Right forelimb (tissue), 1 donor: ENCODE measurements at regions not wholly inside any gene's neighbourhood (a gene's known extent, or its start where the extent isn't known, plus 50 kb on each side); places are given as distances from the start of the nearest gene placed in this dataset.

Experiments used
- DNase-seq: peaks from one replicate; pipeline ENCODE4 v3.0.0-alpha.2; 2018

DNA sequence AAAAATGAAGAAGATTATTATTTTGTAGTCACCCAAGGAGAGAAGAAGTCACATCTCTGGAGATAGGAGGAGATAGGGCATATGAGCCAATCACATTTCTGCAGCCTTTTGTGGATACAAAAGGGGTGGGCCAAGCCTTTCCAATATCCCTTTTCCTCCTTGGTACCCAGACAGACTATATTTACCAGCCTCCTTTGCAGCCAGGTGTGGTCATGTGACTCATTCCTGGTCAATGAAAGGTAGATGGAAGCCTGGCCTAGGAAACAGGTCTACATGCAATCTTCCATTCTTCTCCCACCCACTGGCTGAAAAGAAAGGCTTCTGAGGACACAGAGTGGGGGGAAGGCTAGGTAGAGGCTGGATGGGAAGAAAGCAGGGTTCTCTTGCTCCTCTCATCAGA is 58.1 kb upstream of the ERG start:
- DNase-seq: no peak

DNA sequence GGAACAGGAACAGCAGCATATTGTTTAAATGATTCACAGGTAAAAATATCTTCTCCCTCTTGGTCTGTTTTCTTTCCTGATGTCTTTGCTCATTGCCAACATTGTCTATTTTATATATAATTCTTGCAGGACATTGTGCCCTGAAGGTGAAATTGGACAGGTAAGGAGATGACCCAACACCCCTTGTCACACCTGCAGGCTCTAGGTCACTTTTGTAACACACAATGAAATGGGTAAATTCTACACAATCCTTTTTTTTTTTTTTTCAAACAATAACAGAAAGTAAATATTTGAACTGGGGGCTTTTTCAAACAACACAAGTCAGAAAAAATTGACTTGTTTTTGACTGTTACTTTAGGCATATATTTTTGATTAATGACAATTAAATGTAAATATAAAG is 62.9 kb upstream of the ERG start:
- DNase-seq: no peak

DNA sequence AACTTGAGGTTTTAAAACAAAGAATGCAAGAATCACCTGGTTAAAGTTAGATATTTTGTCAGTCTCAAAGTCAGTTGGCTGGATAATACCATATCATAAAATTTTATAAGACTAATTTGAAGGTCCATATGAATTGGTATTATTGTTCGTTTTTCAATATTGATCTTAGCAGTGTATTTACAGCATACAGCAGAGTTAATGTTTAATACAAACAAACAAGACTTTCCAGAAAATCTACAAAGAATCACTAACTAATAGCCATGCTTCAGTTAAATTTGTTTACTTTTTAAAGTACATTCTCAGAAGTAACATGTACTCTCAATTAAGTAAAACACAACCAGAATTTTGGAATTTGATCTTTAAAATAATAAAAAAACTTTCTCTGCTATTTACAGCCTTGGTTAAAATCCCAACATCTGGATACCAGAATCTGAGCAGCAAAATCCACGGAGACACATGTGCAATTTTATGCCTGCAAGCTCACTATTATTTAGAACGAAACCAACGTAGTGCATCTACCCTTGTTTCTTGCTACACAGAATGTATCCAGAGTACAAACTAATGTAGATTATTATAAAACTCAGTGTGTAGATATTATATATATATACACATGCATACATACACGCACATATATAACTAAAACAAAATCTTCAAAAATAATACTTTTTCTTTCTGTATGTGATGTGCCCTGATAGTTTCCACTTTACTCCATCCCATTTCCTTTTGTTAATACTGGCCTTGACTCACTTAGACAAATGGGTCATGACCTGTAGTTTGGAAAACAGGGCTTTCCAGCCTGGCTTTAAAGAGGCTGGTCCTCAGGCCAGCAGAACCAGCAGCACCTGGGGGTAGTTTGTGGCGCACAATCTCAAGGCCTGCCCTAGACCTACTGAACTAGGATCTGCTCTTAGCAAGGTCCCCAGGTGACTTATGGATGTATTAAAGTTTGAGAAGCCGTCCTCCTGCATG is 63.6 kb upstream of the ERG start:
- no peak for DNase-seq

DNA sequence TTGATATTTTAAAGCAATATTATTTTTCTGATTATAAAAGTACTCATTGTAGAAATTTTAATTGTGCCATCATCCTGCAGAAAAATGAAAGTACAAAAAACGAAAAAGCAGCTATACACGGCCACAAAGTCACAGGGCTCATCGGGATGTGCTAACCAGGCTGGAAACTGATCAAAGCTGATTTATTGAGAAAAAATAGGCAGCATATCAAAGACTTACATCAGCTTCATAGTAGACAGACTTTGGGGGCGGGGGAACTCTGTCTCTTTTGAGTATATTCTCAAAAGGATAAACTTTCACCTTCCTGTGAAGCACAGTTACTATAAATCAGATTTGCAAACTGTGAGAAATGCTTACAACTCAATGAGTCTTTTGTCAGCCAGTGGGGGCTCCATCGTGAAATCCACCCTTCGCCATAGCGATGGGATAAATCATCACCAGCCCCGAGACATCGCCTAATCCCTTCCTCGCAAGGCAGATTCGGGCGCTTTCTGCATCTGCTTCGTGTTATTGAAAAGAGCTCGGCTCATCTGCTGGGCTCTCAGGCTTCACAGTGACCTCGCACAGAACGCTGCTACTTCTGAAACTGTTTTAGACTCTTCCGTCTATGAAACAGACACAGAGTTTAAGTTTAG is 69.2 kb upstream of the ERG start:
- peak; percentile 70 for DNase-seq

DNA sequence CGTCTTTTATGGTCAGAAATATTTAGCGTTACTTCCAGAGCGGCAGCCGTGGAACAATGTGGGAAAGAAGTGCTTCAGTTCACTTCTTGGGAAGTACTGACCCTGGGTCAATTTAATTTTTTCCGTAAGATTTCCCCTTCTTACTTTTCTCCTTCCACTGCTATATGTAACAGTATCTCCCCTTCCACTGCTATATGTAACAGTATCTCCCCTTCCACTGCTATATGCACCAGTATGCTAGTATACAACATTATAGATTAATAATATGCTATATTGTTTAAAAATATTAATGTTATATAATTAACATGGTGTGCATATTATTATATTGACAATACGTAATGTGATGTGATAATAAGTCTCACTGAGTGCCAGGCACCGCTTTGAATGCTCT is 69.7 kb upstream of the ERG start:
- no peak for DNase-seq

DNA sequence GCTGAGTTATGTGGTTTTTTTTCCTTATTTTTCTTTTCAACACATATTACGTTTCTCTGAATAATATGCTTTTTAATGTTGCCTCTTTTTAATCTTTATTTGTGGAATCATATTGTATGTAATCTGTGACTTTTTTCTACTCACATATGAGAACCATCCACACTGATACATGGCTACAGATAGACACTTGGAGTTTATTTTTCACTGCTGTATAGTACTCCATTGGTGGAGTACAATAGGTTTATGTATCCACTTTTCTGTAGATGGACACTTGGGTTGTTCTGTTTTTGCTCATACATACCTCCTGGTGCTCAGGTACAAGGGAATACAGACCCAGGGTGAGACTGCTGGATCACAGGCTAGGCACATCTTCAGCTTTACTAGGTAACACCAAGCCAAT is 71.5 kb upstream of the ERG start:
- DNase-seq: no peak

DNA sequence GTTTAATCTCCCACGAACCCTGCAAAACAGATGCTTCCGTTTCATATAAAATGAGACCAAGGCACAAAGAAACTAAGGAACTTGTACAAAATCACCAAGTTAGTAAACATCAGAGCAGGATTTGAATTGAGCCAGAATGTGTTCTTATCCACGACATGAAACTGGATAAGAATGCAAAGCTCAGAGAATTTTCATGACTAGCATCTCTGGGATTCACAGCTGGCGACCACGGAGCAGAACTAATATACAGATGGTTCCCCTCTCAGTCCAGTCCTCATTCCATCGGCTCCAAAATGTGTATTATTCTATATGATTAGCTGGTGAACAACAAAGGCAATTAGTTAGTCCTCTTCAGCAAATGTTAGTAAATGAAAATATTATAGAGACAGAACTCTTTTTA is 72.3 kb upstream of the ERG start:
- no peak for DNase-seq

DNA sequence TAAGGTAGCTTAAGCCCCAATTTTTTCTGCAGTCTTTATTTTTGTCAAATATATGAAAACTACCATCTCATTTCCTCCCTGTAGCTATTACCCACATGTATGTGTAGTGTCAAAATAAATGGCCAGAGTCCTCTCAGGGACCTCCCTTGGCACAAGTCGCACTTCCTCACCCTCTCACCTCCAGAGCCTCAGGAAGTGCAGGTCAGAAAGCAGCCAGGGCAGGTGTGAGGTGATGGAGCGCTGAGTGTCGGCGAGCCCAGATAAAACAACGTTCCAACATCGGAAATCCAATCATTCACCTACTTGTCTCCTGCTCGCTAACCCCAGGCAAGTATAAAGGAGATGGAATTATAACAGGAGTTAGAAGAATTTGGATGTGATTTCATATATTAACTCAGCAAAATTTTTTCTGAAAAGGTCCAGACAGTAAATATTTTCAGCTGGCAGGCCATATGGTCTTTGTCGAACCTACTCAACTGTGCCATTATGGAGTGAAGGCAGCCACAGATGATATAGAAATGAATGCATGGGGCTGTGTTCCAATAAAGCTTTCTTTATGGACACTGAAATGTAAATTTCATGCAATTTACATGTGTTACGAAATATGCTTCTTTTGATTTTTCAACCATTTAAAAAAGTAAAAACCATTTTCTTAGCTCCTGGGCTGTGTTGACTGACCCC is 76.8 kb upstream of the ERG start:
- DNase-seq: no peak

DNA sequence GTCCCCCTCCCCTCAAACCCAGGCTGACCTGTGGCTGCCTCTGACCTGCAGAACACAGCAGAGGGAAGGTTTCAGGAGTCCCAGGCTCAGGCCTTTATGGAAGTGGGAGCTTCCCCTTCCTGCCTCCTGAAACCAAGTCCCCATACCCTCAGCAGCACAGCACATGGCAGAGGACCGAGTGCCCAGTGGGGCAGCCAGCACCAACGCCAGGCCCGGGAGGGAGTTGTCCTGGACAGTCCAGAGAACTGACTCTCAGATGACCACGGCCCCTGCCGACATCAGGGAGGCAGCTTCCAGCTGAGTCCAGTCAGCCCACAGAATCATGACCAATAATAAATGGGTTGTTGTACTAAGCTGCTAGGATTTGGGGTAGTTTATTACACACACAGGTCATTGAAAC is 79.6 kb upstream of the ERG start:
- DNase-seq: no peak

DNA sequence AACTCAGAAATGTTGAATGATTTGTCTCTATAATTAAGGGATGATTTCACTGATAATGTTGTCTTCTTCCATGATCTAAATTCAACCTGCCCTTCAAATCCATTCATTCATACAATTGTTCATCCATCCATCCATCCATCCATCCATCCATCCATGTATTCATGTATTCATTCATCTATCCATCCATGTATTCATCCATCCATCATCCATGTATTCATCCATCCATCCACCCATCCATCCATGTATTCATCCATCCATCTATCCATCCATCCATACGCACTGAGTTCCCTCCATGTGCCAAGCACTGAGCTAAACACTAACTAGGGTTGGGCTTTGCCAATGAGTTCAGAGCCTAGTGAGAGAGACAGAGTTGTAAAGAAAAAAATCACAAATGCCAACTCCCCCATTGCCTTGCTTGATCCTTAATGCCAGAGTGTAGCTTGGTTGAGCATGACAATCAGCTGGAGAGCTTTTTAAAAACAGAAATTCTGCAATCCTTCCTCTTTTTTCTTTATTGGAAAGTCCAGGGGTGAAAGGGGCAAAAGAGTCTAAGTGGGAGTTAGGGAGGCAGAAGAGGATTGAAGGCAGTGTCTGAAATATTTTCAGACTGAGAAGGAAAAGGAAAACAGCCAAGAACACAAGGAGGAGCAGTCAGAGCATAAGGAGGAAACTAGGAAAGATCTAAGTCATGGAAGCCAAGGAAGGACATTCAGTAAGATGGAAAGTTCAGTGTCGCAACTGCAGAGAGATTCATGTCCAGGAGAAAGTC is 92.4 kb upstream of the ERG start:
- DNase-seq: no peak

DNA sequence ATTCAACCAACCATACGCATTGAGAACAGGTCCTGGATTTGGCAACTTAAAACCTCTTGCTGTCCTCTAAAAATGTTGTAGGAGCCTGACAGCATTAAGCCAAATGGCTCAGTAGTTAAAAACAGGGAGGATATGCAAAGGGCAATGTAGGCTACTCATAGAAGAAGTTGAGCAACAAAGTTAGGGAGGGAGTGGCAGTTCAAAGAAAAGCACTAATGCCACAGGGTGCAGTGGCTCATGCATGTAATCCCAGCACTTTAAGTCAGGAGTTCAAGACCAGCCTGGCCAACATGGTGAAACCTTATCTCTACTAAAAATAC is 92.9 kb upstream of the ERG start:
- no peak for DNase-seq

DNA sequence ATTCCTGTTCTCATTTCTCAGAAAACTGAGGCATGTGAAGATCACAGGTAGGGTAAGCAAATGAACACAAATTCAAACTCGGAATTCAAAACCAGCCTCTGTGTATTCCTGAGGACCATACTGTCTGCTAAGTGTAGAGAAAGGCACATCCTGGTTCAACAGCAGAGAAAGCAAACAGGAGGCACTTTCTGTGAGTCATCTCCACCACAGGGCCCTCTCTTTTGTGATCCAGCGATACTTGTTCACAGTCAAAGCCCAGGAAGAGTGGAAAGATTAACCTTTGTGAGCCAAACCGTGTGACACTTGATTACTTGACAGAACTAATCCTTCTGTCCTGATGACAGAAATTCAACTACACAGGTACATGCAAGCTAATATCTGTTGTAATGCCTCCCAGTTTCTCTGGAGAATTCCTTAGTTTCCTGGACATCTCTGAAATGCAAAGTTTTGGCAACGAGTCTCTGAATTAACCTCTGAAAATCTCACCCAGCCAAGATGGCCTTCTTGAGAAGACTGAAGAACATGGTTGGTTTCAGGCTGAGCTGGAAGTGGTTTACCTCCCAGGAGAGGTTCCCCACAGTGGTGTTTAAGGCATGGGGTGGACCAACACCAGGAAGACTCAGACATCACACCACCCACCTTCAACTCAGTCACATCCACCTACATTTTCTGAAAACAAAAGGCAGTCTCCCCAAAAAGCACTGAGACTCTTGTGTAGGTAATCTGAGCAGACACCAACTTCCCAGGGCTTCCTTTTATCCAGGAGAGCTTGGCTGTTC is 98.2 kb upstream of the ERG start:
- no peak for DNase-seq

DNA sequence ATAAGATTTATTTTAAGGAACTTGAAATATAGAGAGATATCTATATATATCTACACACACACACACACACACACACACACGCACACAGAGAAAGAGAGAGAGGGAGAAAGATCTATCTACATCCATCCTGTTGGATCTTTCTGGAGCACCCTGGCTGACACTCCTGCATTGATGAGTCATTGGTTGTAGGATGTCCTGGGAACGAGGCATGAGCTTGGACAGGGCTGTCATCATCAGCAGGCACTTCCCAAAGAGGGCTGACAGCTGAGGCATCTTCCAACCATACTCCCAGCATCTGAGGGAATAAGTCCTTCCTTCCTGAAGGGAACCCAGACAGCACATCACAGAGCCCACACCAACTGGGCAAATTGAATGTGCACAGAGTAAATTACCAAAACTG is 99.1 kb upstream of the ERG start:
- no peak for DNase-seq

DNA sequence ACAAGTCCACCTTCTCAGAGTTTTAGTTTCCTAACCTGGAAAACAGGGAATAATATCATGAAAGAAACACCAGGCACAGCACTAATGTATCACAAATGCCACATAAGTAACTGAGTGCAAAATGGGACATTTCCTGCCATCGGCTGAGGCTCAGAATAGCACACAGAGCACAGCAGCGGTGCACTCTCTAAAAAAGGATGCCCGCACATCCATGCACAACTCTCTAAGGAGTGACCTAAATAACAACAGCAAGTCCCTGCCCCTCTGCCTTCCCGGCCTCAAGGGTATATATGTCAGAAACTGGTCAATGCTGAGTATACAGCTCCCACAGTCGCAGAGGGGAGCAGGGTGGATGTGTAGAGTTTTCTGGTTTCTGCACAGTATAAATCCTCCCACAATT is 100.1 kb upstream of the ERG start:
- DNase-seq: no peak

DNA sequence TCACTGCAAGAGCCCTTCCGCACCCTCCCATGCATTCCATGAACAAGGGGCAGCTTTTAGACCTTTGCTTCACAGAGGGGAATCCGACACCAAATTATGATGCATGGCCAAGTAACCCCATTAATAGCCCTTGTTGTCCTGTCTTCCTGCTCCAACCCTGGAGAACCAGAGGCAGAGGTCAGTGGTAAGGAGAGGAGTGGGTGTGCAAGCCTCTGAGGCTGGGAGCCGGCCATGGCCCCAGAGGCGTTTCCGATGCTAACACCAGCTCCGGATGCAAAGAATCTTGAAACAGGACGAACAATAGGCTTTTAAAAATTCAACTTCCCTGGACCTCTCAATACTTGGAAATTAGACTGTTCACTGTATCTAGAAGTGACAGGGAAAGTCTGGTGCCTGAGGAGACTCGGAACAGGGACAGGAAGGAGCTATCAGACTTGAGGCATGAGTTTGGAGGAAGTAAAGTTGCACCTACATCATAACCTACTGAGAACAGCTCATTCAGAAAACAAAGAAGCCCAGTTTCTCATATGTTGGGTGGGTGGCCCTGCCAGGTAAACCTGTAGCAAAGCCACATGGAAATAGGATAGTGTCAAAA is 101.2 kb upstream of the ERG start:
- DNase-seq: no peak

DNA sequence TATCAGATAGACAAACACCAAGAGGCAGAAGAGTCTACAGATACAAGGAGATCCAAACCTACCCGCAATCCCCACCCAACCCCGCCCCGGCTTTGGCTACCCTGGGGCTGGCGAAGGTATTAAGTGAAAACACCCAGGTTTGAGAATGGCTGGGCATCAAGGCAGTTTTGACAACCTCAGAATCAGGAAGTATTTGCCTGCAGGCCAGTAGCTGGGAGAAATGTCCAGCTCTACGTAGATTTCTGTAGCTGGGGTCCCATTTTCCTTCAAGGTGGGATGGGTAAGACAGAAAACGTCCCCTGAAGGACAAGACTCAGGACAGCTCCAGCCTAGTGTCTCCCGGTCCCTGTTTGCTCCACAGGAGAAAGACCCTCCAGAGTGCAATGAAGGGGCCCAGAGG is 101.8 kb upstream of the ERG start:
- no peak for DNase-seq

DNA sequence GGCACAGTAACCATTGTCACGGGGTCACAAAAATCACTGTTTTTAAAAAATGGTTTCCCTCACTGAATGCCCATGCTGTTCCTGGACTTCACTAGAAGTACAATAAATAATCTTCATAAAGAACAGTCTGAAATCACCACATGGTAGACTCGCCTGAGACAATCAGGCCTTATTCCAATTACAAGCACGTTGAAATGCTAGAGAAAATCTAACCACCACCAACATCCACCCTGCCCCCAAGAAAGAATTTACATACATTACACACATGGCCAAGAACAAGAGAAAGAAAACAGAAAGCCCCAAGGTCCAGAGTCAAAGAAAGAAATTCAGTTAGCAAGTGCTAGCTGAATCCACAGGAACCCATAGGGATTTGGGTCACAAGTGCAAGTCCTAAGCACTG is 107.0 kb upstream of the ERG start:
- no peak for DNase-seq

DNA sequence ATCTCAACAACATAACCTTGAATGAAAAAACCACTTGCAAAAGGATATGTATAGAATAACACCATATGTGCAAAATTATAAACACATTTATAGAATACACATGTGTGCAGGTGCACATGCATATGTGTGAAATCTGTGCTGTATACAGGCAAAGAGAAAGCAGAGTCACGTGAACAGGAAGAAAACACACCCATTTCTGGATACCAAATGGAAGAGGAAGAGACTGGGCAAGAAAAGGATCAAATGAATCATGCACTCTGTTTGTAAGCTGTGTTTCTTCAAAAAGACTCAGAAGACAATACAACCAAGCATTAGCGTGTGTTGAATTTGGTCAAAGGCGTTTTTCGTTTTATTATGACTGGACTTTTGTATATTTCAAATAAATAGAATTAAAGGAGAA is 111.3 kb upstream of the ERG start:
- DNase-seq: no peak

DNA sequence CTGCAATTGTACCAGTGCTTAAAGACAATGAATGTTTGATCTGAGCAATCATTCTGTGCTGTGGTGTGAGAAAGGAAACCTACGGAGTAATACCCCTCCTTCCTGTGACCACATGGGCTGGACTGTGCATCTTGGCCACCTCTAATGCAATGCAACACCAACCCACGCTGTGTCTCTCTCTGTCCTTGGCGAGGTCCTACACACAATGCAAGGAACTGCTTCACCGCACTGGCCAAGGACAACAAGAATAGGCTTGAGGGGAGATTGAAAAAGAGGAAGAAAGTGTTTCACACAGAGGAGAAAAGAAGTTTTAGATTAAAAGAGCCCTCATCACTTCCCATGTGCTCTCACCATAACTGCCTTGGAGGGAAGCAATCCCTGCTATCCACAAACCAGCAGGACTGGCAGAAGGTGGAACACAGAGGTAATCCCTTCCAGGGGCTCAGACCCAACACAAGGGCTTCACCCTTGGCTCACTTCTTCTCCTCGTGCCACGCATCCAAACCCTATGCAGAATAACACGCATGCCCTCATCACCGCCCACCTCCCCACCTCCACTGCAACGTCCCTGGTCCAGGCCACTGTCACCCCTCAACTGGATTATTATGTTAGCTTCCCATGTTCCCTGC is 112.5 kb upstream of the ERG start:
- no peak for DNase-seq

DNA sequence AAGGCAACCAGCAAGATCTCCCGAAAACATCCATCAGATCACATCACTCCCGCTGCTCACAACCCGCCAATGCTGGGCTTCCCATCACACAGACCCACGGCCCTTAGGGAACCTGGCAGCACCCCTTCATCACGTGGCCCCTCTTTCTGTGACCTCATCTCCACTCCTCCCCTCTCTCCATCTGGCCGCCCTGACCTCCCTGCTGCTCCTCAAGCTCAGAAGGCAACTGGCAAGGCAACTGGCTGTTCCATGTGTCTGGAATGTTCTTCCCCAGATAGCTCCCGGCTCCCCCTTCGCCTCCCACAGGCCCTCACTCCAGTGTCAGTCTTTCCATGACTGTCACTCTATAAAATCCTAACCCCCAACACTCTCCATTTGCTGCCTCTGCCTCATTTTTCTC is 113.0 kb upstream of the ERG start:
- DNase-seq: no peak

DNA sequence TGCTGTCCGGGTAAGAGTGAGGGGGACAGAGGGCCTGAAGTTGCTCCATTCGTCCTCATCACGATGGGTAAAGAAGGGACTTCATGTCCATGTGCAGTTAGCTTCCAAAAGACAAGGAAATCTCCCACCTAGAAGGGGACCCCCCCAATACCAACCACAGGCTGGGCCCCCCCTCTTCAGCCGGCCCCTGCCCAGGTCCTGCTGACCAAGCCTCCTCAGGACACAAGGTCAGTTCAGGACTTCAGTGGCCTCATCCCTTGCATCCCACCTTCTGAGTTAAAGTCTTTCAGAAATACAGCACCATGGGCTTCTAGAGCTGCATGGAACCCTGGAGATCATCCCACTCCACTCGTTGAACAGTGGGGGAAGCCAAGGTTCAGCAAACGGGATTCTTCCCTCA is 115.4 kb upstream of the ERG start:
- no peak for DNase-seq

DNA sequence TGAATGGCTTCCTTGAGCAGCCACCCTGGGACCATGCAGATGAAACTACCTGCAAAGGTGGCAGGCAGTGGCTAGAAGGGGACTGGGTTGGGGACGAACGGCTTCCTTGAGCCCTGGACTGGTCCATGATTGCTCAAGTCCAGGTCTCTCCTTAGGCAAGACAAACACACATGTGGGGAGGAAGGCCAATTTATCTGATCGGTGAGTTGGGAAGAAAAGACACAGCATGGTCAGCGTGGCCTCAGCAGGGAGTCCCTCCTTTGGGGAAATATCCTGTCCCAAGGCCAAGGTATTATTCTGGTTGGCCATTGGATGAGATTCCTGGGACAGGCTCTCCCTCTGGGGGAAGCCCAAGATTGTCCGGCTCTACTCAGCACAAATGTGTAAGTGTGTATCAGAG is 116.3 kb upstream of the ERG start:
- no peak for DNase-seq
